NB4 (cell line): ENCODE measurements at regions not wholly inside any gene's neighbourhood (a gene's known extent, or its start where the extent isn't known, plus 50 kb on each side); places are given as distances from the start of the nearest gene placed in this dataset.

ENCODE experiments used
- CTCF ChIP-seq: IDR thresholded peaks from one replicate; pipeline ENCODE4 v1.5.1; 2012; ENCODE audit warnings: low read depth, low read length
- MAX ChIP-seq: IDR thresholded peaks from 2 replicates; pipeline ENCODE4 v1.6.1; 2011; ENCODE audit warnings: low read depth, low read length
- POLR2A ChIP-seq: IDR thresholded peaks from 2 replicates; pipeline ENCODE4 v1.6.1; 2011; ENCODE audit warnings: mild to moderate bottlenecking; ENCODE audit not compliant: insufficient read length; ENCODE audit errors: extremely low read depth

- no peak for TF ChIP-seq CTCF
- no peak for TF ChIP-seq POLR2A
- TF ChIP-seq MAX, result no peak
Observed at GRCh38 chr11:119910051-119910450, 181.1 kb upstream of the NECTIN1 start.
